Endothelial cell (in vitro differentiated cells): ENCODE measurements at regions not wholly inside any gene's neighbourhood (a gene's known extent, or its start where the extent isn't known, plus 50 kb on each side); places are given as distances from the start of the nearest gene placed in this dataset.

Source experiments
- DNase-seq: peaks from one replicate; pipeline ENCODE4 v3.0.0; 2021; ENCODE audit warnings: low spot score
- H3K27ac Mint-ChIP-seq: one replicate; pipeline ENCODE4 v1.8.0; 2021; ENCODE audit warnings: mixed read lengths, inconsistent platforms; ENCODE audit not compliant: unreplicated experiment
- H3K27me3 Mint-ChIP-seq: one replicate; pipeline ENCODE4 v1.8.0; 2021; ENCODE audit warnings: mild to moderate bottlenecking, moderate library complexity, mixed read lengths, inconsistent platforms; ENCODE audit not compliant: unreplicated experiment
- H3K36me3 Mint-ChIP-seq: one replicate; pipeline ENCODE4 v1.8.0; 2021; ENCODE audit warnings: mild to moderate bottlenecking, low read depth, mixed read lengths, inconsistent platforms; ENCODE audit not compliant: unreplicated experiment
- H3K4me1 Mint-ChIP-seq: one replicate; pipeline ENCODE4 v1.8.0; 2021; ENCODE audit warnings: mild to moderate bottlenecking, mixed read lengths, inconsistent platforms; ENCODE audit not compliant: unreplicated experiment
- H3K4me3 Mint-ChIP-seq: one replicate; pipeline ENCODE4 v1.8.0; 2021; ENCODE audit warnings: mild to moderate bottlenecking, mixed read lengths, inconsistent platforms; ENCODE audit not compliant: unreplicated experiment
- H3K9me3 Mint-ChIP-seq: one replicate; pipeline ENCODE4 v1.8.0; 2021; ENCODE audit warnings: mixed read lengths, inconsistent platforms; ENCODE audit not compliant: unreplicated experiment
- CTCF ChIP-seq: fragments of 200-600 bp; sonication (generic); IDR thresholded peaks from one replicate; pipeline ENCODE4 v1.5.0; 2021; ENCODE audit warnings: antibody characterized with exemption; ENCODE audit not compliant: unreplicated experiment

- DNase-seq = no peak
- H3K27me3 Mint-ChIP-seq = peaks cover 2% of the 10 kb centered on the region
- no peaks in the 10 kb centered on the region for H3K9me3 Mint-ChIP-seq
- no peaks in the 10 kb centered on the region for H3K36me3 Mint-ChIP-seq
- TF ChIP-seq CTCF = no peak
- no peak overlapping the region for H3K27ac Mint-ChIP-seq
- H3K4me3 Mint-ChIP-seq = no peak overlapping the region
- no peaks in the 10 kb centered on the region for H3K4me1 Mint-ChIP-seq
These were observed 208.6 kb upstream of the TMTC1 start for GRCh38 chr12:29992366-29992765.

- Mint-ChIP-seq H3K4me3 (no peak overlapping the region), H3K36me3 (no peaks in the 10 kb centered on the region), H3K9me3 (no peaks in the 10 kb centered on the region), H3K4me1 (no peaks in the 10 kb centered on the region), H3K27ac (no peak overlapping the region), H3K27me3 (peaks cover 2% of the 10 kb centered on the region)
- DNase-seq = no peak
- TF ChIP-seq CTCF = no peak
These were observed 208.2 kb upstream of the TMTC1 start for GRCh38 chr12:29991924-29992323.

- Mint-ChIP-seq H3K4me1 (no peaks in the 10 kb centered on the region), H3K36me3 (no peaks in the 10 kb centered on the region), H3K4me3 (no peak overlapping the region), H3K9me3 (no peaks in the 10 kb centered on the region), H3K27me3 (peaks cover 2% of the 10 kb centered on the region), H3K27ac (no peak overlapping the region)
- TF ChIP-seq CTCF = no peak
- no peak for DNase-seq
These were observed 207.2 kb upstream of the TMTC1 start for GRCh38 chr12:29990971-29991370.

GRCh38 chr12:29983851-29984250, 200.1 kb upstream of the TMTC1 start:
- no peak overlapping the region for H3K27ac Mint-ChIP-seq
- H3K4me1 Mint-ChIP-seq = no peaks in the 10 kb centered on the region
- H3K9me3 Mint-ChIP-seq = no peaks in the 10 kb centered on the region
- no peak for TF ChIP-seq CTCF
- H3K36me3 Mint-ChIP-seq = no peaks in the 10 kb centered on the region
- H3K4me3 Mint-ChIP-seq = no peak overlapping the region
- DNase-seq = no peak
- H3K27me3 Mint-ChIP-seq = no peaks in the 10 kb centered on the region

GRCh38 chr12:29980304-29980703, 196.6 kb upstream of the TMTC1 start:
- TF ChIP-seq CTCF = no peak

More at GRCh38 chr12:29980304-29980703, 196.6 kb upstream of the TMTC1 start:
- Mint-ChIP-seq H3K9me3 (no peaks in the 10 kb centered on the region), H3K36me3 (no peaks in the 10 kb centered on the region), H3K27me3 (no peaks in the 10 kb centered on the region), H3K27ac (no peak overlapping the region), H3K4me1 (peaks cover 5% of the 10 kb centered on the region), H3K4me3 (no peak overlapping the region)
- no peak for DNase-seq
